Naive thymus-derived CD4-positive, alpha-beta T cell (primary cell): ENCODE measurements at regions not wholly inside any gene's neighbourhood (a gene's known extent, or its start where the extent isn't known, plus 50 kb on each side); places are given as distances from the start of the nearest gene placed in this dataset.
"Not testable (repeated sequence)": the region's sequence is repeated elsewhere in the genome, so short reads cannot be mapped to it uniquely, and the experiment has no call there.

Experiments
- ATAC-seq: fragments of 150-1000 bp; cut with Tn5 transposase; 2 replicates; pipeline ENCODE4 v1.10.0; 2021; ENCODE audit warnings: mild to moderate bottlenecking, moderate library complexity
- CTCF ChIA-PET: fragments of 350-600 bp; sonication (Branson Sonifier 250); formaldehyde crosslinking; loops from one replicate; lab custom pipeline; 2021; ENCODE audit warnings: antibody characterized with exemption; lab: Charles Lee
- POLR2A ChIA-PET: fragments of 350-600 bp; sonication (Branson Sonifier 250); formaldehyde crosslinking; loops from one replicate; lab custom pipeline; 2021; ENCODE audit warnings: antibody characterized with exemption, inconsistent platforms; lab: Charles Lee
- DNase-seq, 9 donors: peaks; one replicate each; pipeline versions ENCODE4 v3.0.0 to v3.0.0-alpha.2; 2020 to 2022; ENCODE audit warnings: mixed read lengths in 1 of 9
- H3K27ac ChIP-seq: one replicate; pipeline ENCODE4 v1.7.0; 2013; ENCODE audit warnings: mild to moderate bottlenecking, low read depth, low read length, moderate library complexity
- H3K27me3 ChIP-seq, 2 donors: one replicate each; pipeline ENCODE4 v1.7.0; 2013; ENCODE audit warnings: low read length in 2 of 2, mild to moderate bottlenecking in 2 of 2, moderate library complexity in 2 of 2; ENCODE audit not compliant: control insufficient read depth in 2 of 2, insufficient read depth in 2 of 2
- H3K36me3 ChIP-seq, 3 experiments: 1 replicate in 2 of 3; 2 replicates in 1 of 3; pipeline ENCODE4 v1.7.0; 2013; ENCODE audit warnings: low read length in 3 of 3, mild to moderate bottlenecking in 3 of 3, moderate library complexity in 1 of 3; ENCODE audit not compliant: insufficient read depth in 3 of 3, control insufficient read depth in 2 of 3
- H3K4me1 ChIP-seq, 2 donors: one replicate each; pipeline ENCODE4 v1.7.0; 2013; ENCODE audit warnings: low read length in 2 of 2, mild to moderate bottlenecking in 2 of 2, moderate library complexity in 1 of 2; ENCODE audit not compliant: control insufficient read depth in 2 of 2, insufficient read depth in 2 of 2
- H3K4me3 ChIP-seq: 2 replicates; pipeline ENCODE4 v1.7.0; 2013; ENCODE audit warnings: mild to moderate bottlenecking, low read length
- H3K9me3 ChIP-seq, 3 experiments: 1 replicate in 2 of 3; 2 replicates in 1 of 3; pipeline ENCODE4 v1.7.0; 2013; ENCODE audit warnings: low read length in 3 of 3; ENCODE audit not compliant: control insufficient read depth in 2 of 3
- H3K27ac Mint-ChIP-seq, 9 donors: one replicate each; pipeline ENCODE4 v1.8.0; 2020 to 2022; ENCODE audit warnings: mixed read lengths in 9 of 9, mild to moderate bottlenecking in 8 of 9, moderate library complexity in 5 of 9, inconsistent platforms in 2 of 9
- H3K27me3 Mint-ChIP-seq, 5 donors: one replicate each; pipeline ENCODE4 v1.8.0; 2021 to 2022; ENCODE audit warnings: mixed read lengths in 5 of 5, mild to moderate bottlenecking in 1 of 5
- H3K36me3 Mint-ChIP-seq, 5 donors: one replicate each; pipeline ENCODE4 v1.8.0; 2020 to 2022; ENCODE audit warnings: mixed read lengths in 5 of 5, mild to moderate bottlenecking in 3 of 5, inconsistent platforms in 1 of 5
- H3K4me1 Mint-ChIP-seq, 7 donors: one replicate each; pipeline ENCODE4 v1.8.0; 2020 to 2022; ENCODE audit warnings: mixed read lengths in 7 of 7, mild to moderate bottlenecking in 3 of 7, inconsistent platforms in 1 of 7
- H3K4me3 Mint-ChIP-seq, 10 donors: one replicate each; pipeline ENCODE4 v1.8.0; 2020 to 2022; ENCODE audit warnings: mild to moderate bottlenecking in 10 of 10, mixed read lengths in 10 of 10, moderate library complexity in 6 of 10, inconsistent platforms in 2 of 10
- H3K9me3 Mint-ChIP-seq, 11 donors: one replicate each; pipeline ENCODE4 v1.8.0; 2020 to 2022; ENCODE audit warnings: mixed read lengths in 11 of 11, mild to moderate bottlenecking in 4 of 11, inconsistent platforms in 1 of 11, moderate library complexity in 1 of 11
- intact Hi-C, 2 donors: fragments of 100-400 bp; cut with micrococcal nuclease; formaldehyde crosslinking; loops; one replicate each; pipeline ENCODE4 v1.15.1; 2023

DNA sequence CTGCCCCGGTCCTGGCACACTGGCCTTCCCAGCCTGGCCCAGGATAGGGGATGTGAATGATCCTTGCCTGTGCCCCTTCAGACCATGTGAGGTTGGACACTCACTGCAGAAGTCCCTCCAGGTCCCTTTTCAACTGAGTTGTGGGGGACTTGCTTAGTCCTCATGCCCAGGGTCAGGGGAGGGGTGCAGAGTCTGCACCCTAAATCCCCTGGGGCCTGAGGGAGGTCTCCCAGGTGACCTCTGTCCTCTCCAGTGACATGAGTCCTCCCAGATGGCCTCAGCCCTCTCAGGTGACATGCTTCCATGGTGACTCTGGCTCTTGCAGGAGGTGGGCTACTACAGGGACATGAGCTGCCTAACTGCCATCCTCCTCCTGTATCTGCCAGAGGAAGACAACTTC, 775.1 kb downstream of the SPATA31A1 start:
- H3K27me3 ChIP-seq, intact Hi-C loops, POLR2A ChIA-PET, H3K36me3 Mint-ChIP-seq, H3K9me3 ChIP-seq, H3K36me3 ChIP-seq, H3K4me1 ChIP-seq, H3K27me3 Mint-ChIP-seq, H3K9me3 Mint-ChIP-seq, DNase-seq, ATAC-seq, CTCF ChIA-PET, H3K4me3 ChIP-seq, H3K4me1 Mint-ChIP-seq, H3K27ac ChIP-seq, H3K4me3 Mint-ChIP-seq, H3K27ac Mint-ChIP-seq: not testable (repeated sequence)

DNA sequence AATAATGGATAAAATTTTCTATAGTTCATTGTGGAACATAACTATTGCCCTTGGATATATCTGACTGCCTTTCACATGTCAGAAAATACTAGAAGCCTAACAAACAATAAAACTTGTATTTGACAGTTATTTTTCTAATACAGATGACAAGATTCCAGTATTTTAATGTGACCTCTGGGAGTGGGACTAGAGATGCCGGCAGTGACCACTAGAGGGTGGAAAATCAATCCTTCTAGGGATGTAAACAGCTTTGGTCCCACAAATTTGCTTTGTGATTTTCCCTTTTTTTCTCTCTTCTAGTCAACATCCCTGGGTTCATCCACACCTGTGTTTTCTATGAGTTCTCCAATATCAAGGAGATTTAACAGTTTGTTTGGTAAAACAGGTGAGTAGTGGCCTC, 813.7 kb downstream of the SPATA31A1 start:
- intact Hi-C loops, H3K4me3 ChIP-seq, CTCF ChIA-PET, DNase-seq, H3K36me3 ChIP-seq, ATAC-seq, H3K9me3 Mint-ChIP-seq, H3K27me3 ChIP-seq, H3K36me3 Mint-ChIP-seq, H3K27ac Mint-ChIP-seq, H3K9me3 ChIP-seq, H3K4me1 ChIP-seq, H3K4me3 Mint-ChIP-seq, H3K27ac ChIP-seq, H3K4me1 Mint-ChIP-seq, H3K27me3 Mint-ChIP-seq, POLR2A ChIA-PET: not testable (repeated sequence)

DNA sequence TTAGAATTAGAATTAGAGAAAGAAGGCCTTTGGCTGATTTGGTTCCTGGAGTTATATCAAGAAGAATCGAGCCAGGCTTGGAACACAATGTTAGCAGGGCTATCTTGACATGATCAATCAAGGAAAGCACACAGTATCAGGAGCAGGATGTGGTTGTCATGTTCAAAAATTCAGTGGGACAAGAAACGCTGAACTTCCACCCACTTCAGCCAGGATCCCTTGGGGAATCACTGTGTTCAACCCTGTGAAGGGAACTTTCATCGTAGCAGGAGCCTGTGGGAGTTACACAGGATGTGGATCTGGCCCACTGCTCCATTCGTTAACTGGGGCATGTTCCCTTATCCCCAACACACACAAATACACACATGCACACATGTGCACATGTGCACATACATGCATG, 817.8 kb downstream of the SPATA31A1 start:
- DNase-seq, intact Hi-C loops, H3K27me3 ChIP-seq, H3K9me3 Mint-ChIP-seq, H3K4me1 Mint-ChIP-seq, H3K9me3 ChIP-seq, POLR2A ChIA-PET, H3K36me3 ChIP-seq, H3K4me3 ChIP-seq, H3K27ac Mint-ChIP-seq, H3K4me3 Mint-ChIP-seq, H3K36me3 Mint-ChIP-seq, ATAC-seq, H3K27ac ChIP-seq, CTCF ChIA-PET, H3K4me1 ChIP-seq, H3K27me3 Mint-ChIP-seq: not testable (repeated sequence)

DNA sequence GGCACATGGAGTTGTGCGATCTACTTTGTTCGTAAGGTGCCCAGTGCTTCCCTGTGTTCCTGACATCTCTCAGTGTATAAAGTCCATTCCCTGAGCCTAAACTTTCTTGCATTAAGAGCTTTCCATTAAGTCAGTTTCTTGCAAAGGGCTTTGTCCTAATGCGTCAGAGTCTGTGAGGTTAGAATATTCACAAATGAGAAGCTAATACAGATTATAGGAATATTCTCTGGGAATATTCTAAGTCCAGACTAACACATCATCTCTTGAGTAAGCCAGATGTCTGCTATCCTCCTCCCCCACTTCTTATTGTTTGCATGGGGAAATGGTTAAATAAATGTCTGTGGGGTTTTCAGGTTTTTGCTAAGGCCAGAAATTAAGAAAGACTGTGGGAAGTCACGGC, 818.6 kb downstream of the SPATA31A1 start:
- H3K4me3 Mint-ChIP-seq, H3K36me3 ChIP-seq, H3K4me1 Mint-ChIP-seq, H3K27ac Mint-ChIP-seq, H3K4me1 ChIP-seq, H3K36me3 Mint-ChIP-seq, CTCF ChIA-PET, H3K27ac ChIP-seq, ATAC-seq, H3K27me3 ChIP-seq, H3K9me3 ChIP-seq, DNase-seq, H3K9me3 Mint-ChIP-seq, POLR2A ChIA-PET, intact Hi-C loops, H3K27me3 Mint-ChIP-seq, H3K4me3 ChIP-seq: not testable (repeated sequence)

DNA sequence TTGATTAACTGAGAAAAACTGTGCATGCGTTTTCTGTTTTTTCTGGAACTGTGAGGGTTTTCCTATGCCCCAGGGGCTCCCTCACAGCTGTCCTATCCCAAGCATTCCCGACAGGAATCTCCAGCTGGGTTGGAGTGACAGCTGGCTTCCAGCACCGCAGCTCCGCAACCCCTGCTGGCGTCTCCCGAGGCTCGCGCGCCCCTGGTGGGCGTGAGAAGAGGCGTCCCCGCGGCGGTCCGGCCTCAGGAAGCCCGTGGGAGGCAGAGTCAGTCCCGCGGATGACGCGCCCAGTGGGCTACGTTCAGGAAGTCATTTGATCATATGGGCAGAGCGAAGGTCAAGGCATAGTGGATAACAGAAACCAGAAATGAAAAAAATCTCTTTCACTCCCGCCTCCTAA, 821.9 kb downstream of the SPATA31A1 start:
- H3K27me3 Mint-ChIP-seq, H3K27ac Mint-ChIP-seq, intact Hi-C loops, H3K36me3 Mint-ChIP-seq, H3K4me1 ChIP-seq, DNase-seq, POLR2A ChIA-PET, H3K36me3 ChIP-seq, H3K4me3 ChIP-seq, ATAC-seq, H3K4me3 Mint-ChIP-seq, H3K27ac ChIP-seq, CTCF ChIA-PET, H3K9me3 Mint-ChIP-seq, H3K4me1 Mint-ChIP-seq, H3K27me3 ChIP-seq, H3K9me3 ChIP-seq: not testable (repeated sequence)

DNA sequence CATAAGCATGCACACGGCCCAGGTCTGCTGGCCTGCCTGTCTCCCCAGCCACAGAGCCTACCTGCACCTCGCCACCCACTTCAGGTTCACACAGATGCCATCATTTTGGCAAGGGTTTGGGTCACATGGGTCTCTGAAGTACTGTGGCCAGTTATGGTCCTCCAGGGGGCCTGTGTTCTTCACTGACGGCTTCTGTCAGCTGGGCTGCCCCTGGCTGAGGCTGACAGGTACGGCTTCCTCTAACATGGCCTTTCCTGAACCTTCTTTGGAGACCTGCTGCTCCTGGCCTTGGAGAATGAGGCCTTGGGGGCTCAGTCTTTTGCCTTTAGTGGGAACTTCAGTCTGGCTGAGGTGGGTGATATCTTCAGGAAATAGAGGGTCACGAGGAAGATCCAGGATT, 835.9 kb downstream of the SPATA31A1 start:
- H3K4me3 Mint-ChIP-seq, H3K4me1 Mint-ChIP-seq, H3K4me1 ChIP-seq, H3K9me3 ChIP-seq, H3K27me3 ChIP-seq, CTCF ChIA-PET, H3K27ac Mint-ChIP-seq, H3K36me3 ChIP-seq, intact Hi-C loops, H3K9me3 Mint-ChIP-seq, ATAC-seq, DNase-seq, H3K4me3 ChIP-seq, POLR2A ChIA-PET, H3K27ac ChIP-seq, H3K36me3 Mint-ChIP-seq: not testable (repeated sequence)
- peaks cover 0 to 11% (median 0%) of the 10 kb centered on the region in 5 donors for H3K27me3 Mint-ChIP-seq

DNA sequence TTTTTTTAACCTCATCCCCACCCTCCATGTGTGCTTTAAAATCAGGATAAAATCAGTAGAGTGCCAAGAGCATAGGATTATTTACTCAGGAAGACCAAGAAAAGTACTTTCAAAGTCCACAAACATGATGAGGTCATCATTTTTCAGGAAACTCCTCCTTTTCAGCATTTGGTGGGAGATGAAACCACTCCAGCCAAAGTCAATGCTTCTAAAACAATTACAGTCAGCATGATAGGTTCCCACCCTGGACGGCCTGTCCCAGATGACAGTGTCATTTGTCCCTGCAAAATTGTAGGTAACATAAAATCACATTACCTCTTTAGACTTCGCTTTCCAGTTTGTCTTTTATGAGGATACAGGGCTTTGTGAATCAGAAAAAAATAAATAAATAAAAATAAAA, 836.7 kb downstream of the SPATA31A1 start:
- H3K27me3 ChIP-seq, H3K4me1 Mint-ChIP-seq, ATAC-seq, H3K36me3 Mint-ChIP-seq, H3K27ac Mint-ChIP-seq, POLR2A ChIA-PET, H3K4me3 Mint-ChIP-seq, H3K36me3 ChIP-seq, H3K4me3 ChIP-seq, intact Hi-C loops, H3K4me1 ChIP-seq, CTCF ChIA-PET, H3K9me3 ChIP-seq, DNase-seq, H3K9me3 Mint-ChIP-seq, H3K27ac ChIP-seq: not testable (repeated sequence)
- H3K27me3 Mint-ChIP-seq, result peaks cover 0 to 11% (median 0%) of the 10 kb centered on the region in 5 donors
